Activated B cell treated with CpG ODN at 0.5 μM for 24 hours (primary cell): ENCODE measurements at regions not wholly inside any gene's neighbourhood (a gene's known extent, or its start where the extent isn't known, plus 50 kb on each side); places are given as distances from the start of the nearest gene placed in this dataset.

Source experiments
- ATAC-seq: fragments of 200-7000 bp; cut with Tn5 transposase; one replicate; pipeline ENCODE4 v1.10.0; 2021; ENCODE audit warnings: low read depth, mild to moderate bottlenecking, moderate library complexity
- CTCF ChIA-PET: fragments of 350-600 bp; sonication (Branson Sonifier 250); formaldehyde crosslinking; loops from one replicate; lab custom pipeline; 2021; ENCODE audit warnings: antibody characterized with exemption; lab: Charles Lee
- POLR2A ChIA-PET: fragments of 350-600 bp; sonication (Branson Sonifier 250); formaldehyde crosslinking; loops from one replicate; lab custom pipeline; 2021; ENCODE audit warnings: antibody characterized with exemption; lab: Charles Lee
- DNase-seq: peaks from one replicate; pipeline ENCODE4 v3.0.0; 2022
- H3K27ac Mint-ChIP-seq: one replicate; pipeline ENCODE4 v1.8.0; 2020; ENCODE audit warnings: mixed read lengths
- H3K27me3 Mint-ChIP-seq: one replicate; pipeline ENCODE4 v1.8.0; 2021; ENCODE audit warnings: mixed read lengths
- H3K36me3 Mint-ChIP-seq: one replicate; pipeline ENCODE4 v1.8.0; 2021; ENCODE audit warnings: low read depth, mixed read lengths
- H3K4me1 Mint-ChIP-seq: one replicate; pipeline ENCODE4 v1.8.0; 2021; ENCODE audit warnings: mixed read lengths
- H3K4me3 Mint-ChIP-seq: one replicate; pipeline ENCODE4 v1.8.0; 2020; ENCODE audit warnings: mild to moderate bottlenecking, mixed read lengths
- H3K9me3 Mint-ChIP-seq: one replicate; pipeline ENCODE4 v1.8.0; 2020; ENCODE audit warnings: mixed read lengths
- intact Hi-C: fragments of 100-400 bp; cut with micrococcal nuclease; formaldehyde crosslinking; loops from one replicate; pipeline ENCODE4 v1.15.1; 2024
- TF ChIP-seq, protein P1 (sequence below): fragments of 200-600 bp; IDR thresholded peaks from one replicate; pipeline ENCODE4 v1.8.0; 2022; ENCODE audit warnings: antibody characterized with exemption, mild to moderate bottlenecking

DNA sequence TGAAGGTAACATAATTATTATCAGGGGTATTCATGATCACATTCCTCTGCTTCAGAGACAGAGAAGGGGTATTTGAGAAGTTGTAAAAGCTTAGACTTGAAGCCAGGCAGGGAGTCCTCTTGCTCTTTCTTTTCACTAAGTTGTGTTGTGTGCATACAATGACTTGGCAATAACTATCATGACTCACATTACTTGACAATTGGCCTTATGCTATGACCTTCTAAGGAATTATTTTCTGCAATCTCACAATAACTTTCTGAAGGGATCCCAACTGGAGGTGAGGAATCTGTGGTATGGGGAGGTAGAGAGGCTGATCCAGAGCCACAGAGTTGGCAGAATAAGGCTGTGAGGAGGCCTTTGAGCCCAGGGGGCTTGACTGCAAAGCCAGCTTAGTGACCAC is 622.3 kb downstream of the MTRR start:
- no peak for DNase-seq
- H3K27ac Mint-ChIP-seq = no peak overlapping the region
- no peak for ATAC-seq
- CTCF ChIA-PET = no interaction called here
- TF ChIP-seq, protein P1, sequence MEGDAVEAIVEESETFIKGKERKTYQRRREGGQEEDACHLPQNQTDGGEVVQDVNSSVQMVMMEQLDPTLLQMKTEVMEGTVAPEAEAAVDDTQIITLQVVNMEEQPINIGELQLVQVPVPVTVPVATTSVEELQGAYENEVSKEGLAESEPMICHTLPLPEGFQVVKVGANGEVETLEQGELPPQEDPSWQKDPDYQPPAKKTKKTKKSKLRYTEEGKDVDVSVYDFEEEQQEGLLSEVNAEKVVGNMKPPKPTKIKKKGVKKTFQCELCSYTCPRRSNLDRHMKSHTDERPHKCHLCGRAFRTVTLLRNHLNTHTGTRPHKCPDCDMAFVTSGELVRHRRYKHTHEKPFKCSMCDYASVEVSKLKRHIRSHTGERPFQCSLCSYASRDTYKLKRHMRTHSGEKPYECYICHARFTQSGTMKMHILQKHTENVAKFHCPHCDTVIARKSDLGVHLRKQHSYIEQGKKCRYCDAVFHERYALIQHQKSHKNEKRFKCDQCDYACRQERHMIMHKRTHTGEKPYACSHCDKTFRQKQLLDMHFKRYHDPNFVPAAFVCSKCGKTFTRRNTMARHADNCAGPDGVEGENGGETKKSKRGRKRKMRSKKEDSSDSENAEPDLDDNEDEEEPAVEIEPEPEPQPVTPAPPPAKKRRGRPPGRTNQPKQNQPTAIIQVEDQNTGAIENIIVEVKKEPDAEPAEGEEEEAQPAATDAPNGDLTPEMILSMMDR = no peak
- POLR2A ChIA-PET = no interaction called here
- H3K27me3 Mint-ChIP-seq = no peaks in the 10 kb centered on the region
- H3K4me3 Mint-ChIP-seq = no peak overlapping the region
- H3K9me3 Mint-ChIP-seq = peaks cover 6% of the 10 kb centered on the region
- intact Hi-C loops = no loop called here
- no peaks in the 10 kb centered on the region for H3K4me1 Mint-ChIP-seq
- no peaks in the 10 kb centered on the region for H3K36me3 Mint-ChIP-seq

DNA sequence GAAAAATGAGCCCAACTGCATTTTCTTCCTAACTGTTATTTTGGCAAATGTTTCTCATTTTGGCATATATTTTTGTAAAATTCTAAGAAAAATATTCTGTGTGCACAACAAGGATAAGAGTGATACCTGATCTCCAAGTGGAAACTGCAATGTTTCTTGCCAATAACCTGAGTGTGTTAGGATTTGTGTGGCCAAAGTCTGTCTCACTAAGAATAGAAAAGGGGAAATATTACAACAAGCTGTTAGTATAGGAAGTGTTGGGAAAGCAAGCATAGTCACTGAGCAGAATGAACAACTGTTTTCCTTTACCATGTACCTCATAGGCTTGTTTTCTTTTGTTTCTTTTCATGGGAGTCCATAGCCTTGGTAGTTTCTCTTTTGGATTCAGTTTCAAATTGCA is 624.2 kb downstream of the MTRR start:
- Mint-ChIP-seq H3K36me3 (no peaks in the 10 kb centered on the region), H3K4me3 (no peak overlapping the region), H3K9me3 (peaks cover 19% of the 10 kb centered on the region), H3K4me1 (no peaks in the 10 kb centered on the region), H3K27me3 (no peaks in the 10 kb centered on the region), H3K27ac (no peak overlapping the region)
- DNase-seq (no peak), ATAC-seq (no peak)
- TF ChIP-seq, protein P1 = no peak
- CTCF ChIA-PET = no interaction called here
- intact Hi-C loops = no loop called here
- POLR2A ChIA-PET = no interaction called here

DNA sequence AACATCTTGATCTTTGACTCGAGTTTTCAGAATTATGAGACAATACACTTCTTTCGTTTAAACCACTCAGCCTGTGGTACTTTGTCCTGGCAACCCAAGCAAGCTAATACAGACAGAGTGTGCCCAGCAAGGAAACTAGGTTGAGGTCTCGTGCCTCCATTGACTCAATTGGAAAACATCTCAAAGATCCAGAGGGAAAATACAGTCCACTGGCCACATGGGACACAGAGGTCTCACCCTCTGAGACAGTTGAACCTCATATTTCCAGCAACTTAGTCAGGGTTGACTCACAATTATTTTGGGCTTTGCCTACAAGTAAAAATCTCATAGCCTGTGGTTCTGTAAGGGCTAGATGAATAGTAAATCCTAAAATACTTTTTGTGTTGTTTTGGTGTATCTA is 631.5 kb downstream of the MTRR start:
- Mint-ChIP-seq H3K9me3 (peaks cover 18% of the 10 kb centered on the region), H3K27ac (no peak overlapping the region), H3K4me3 (no peak overlapping the region), H3K36me3 (no peaks in the 10 kb centered on the region), H3K4me1 (no peaks in the 10 kb centered on the region), H3K27me3 (no peaks in the 10 kb centered on the region)
- POLR2A ChIA-PET = no interaction called here
- intact Hi-C loops = no loop called here
- CTCF ChIA-PET = no interaction called here
- DNase-seq = no peak
- no peak for ATAC-seq
- TF ChIP-seq, protein P1 = no peak

DNA sequence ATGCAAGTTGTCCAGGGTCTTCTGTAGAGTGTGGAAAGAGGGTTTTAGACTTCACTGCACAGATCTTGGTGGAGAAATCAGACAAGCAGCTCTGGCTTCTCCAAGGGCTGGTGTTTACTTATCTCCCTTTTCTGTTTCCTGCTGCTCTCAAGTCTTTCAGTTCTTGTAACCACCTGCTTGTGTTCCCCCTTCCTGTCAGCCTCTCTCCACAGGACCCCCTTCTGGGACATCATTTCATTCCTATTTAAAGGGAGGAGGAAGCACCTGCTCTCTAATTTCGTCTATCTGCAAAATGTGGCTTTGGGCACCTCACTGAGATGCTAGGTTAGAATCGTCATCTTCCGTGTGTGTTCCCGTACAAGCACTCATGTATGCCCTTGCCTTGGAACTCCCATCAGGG is 636.2 kb downstream of the MTRR start:
- H3K4me1 Mint-ChIP-seq = no peaks in the 10 kb centered on the region

DNA sequence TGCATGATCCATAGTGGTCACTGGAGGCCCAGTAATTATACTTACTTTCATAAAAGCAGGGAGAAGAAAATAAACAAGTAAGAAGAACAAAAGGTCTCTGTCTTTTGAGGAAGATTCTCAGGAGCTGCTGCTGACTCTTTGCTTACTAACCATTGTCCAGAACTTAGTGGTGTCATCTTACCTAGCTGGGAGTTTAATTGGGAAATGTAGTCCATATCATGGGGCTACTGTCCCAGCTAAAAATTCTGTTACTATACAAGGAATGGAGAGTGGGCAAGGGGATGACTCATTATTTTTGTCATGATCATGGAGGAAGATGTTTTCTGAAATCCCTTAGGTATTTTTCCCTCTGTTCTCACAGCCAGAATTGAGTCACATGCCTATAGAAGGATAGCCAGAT is 639.3 kb downstream of the MTRR start:
- CTCF ChIA-PET = no interaction called here
- H3K9me3 Mint-ChIP-seq = peaks cover 8% of the 10 kb centered on the region
- no peaks in the 10 kb centered on the region for H3K27me3 Mint-ChIP-seq
- H3K36me3 Mint-ChIP-seq = no peaks in the 10 kb centered on the region
- DNase-seq (no peak), ATAC-seq (no peak)
- H3K4me3 Mint-ChIP-seq = no peak overlapping the region
- intact Hi-C loops = no loop called here
- H3K27ac Mint-ChIP-seq = no peak overlapping the region
- TF ChIP-seq, protein P1 = no peak
- H3K4me1 Mint-ChIP-seq = no peaks in the 10 kb centered on the region
- POLR2A ChIA-PET = no interaction called here

More for the DNA sequence above, 636.2 kb downstream of the MTRR start:
- H3K27me3 Mint-ChIP-seq = no peaks in the 10 kb centered on the region
- no peak overlapping the region for H3K27ac Mint-ChIP-seq
- no peak overlapping the region for H3K4me3 Mint-ChIP-seq
- ChIA-PET CTCF (no interaction called here), POLR2A (no interaction called here)
- DNase-seq (no peak), ATAC-seq (no peak)
- H3K9me3 Mint-ChIP-seq = peaks cover 2% of the 10 kb centered on the region
- H3K36me3 Mint-ChIP-seq = no peaks in the 10 kb centered on the region
- TF ChIP-seq, protein P1 = no peak
- intact Hi-C loops = no loop called here
